NCI-H2107 (cell line): ENCODE measurements at regions not wholly inside any gene's neighbourhood (a gene's known extent, or its start where the extent isn't known, plus 50 kb on each side); places are given as distances from the start of the nearest gene placed in this dataset.
"Not testable (repeated sequence)": the region's sequence is repeated elsewhere in the genome, so short reads cannot be mapped to it uniquely, and the experiment has no call there.

Experiments
- DNase-seq: peaks from one replicate; lab custom pipeline; 2025; lab: John Stamatoyannopoulos, UW

DNA sequence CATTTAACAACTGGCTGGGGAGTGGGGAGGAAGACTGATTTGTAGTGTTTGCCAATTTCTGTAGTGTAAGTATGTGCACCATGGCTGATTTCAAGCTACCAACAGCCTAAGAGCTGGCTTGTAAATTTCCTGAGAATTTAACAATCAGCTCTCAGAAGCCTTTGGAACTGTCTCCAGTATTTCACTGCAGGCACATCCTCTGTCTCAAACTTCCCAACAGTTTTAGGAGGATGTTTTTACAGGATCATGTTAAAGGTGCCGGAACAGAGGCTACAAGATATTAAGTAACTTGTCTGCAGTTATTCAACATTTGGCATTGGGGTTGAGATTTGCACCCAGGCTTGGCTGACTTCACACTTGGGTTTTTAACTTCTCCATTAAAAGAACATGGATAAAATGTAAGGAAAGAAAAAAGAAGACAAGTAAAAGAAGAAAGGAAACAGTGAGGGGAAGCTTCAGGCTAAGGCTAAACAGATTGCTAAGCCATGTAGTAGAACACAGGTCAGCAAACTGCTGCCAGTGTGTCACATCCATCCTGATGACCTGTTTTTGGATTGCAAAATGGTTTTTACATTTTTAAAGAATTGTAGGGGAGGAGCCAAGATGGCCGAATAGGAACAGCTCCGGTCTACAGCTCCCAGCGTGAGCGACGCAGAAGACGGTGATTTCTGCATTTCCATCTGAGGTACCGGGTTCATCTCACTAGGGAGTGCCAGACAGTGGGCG is 204.8 kb upstream of the SESN3 start:
- DNase-seq: no peak

DNA sequence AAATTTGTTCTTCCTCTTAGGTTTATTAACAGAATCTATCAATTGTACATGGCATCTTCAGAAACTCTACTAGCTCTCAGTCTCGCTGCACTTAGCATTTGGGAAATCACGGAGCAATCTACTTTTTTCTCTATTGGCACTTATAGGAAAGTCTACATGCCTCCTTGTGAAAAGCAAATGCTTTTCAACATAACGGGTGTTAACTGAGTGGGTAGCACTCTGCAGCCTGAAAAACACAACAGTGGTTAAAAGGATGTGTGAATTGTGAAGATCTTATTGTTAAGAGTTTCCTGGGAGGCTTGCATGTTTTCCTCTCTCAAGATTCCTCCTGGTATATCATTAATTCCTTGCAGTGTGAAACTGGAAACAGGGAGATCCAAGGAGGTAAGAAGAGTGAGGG is 204.2 kb upstream of the SESN3 start:
- no peak for DNase-seq

DNA sequence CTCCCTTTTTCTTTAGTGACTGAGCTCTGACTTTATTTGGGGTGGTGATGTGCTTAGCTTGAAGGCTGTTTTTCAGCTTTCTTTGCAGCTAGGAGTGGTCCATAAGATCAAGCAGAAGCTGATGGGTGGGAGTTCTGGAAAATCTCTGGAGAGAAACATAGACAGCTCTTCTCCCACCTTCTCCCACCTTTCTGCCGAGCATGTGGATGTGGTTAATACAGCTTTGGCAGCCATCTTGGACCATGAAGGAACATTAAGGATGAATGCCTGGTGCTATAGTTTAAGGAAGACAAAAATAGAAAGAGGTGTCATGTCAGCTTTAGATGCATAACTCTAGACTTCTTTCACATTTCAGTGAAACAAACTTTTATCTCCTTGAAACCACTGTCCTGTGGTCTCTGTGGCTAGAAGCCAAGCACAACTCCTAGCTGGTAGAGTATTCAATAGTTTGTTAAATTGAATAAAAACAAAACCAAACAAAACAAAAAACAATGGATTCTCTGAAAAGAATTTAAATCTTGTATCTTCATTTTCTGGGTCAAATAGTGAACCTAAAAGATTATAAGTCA is 203.6 kb upstream of the SESN3 start:
- DNase-seq: no peak

DNA sequence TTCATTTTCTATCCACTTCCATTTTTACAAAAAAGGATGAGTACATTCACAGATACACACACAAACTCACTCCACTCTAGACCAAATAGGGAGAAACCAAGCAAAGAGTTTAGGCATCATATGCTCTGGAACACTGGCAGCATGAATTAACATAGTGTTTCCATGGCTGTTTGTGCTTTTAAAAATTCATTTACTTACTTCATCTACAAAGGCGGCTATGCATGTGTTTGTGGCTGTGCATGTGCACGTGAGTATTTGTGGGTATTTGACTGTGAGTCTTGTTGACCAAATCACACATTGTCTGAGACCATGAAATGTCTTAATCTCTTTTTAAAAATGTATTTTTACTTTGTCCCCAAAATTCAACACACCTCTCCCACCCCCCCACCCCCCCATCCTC is 203.0 kb upstream of the SESN3 start:
- DNase-seq: no peak

DNA sequence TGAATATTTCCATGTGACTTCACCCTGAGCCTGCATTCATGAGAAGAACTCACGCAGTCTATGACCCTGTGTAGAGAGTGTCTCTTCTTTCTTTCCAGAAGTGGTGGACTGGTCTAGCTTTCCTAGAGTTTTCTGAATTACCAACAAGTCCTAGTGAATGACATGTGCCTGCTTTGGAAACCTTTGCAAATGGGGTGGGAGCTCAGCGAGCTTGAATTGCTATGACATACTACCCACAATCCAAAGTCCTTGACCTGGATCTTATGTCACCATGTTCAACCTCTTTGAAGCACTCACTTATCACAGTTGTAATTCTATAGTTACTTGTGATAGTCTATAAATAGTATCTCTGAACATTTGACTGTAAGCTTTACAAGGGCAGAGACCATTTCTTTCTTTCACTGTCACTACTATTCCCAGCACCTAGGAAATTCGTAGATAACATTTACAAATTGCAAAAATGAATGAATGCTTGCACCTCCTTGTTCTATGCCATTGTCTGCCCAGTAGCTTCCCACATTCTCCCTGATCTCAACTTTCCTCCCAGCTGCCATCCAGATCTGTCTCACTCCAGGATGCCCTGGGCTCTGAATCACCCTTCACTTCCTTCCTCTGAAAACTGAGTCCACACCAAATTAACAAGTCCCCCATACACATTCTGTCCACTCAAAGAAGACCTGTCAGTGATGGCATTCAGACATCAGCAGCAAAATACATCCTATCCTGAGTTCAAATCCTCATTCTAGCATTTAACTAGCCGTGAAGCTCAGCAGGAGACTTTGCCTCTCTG is 201.9 kb upstream of the SESN3 start:
- no peak for DNase-seq

DNA sequence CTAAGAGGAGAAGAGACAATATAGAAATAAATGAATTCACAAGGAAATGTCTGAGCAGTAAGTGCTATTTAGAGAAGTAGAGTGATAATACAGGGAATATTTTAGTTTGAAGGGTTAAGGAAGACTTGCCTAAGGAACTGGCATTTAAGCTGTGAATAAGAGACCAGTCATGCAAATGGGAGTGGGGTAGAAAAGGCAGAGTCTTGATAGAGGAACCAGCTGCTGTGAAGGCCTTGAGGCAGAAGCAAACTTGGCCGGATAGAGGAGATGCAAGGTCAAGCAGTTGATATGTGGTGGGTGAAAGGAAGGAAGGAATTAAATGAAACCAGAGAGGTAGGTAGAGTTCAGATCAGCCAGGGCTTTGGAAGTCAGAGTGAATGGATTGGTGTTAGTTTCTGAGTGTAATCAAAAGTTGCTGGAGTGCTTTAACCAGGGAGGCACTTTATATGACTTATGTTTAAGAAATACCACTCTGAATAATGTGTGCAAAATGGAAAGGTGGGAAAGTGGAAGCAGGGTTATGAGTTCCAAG is 198.4 kb upstream of the SESN3 start:
- DNase-seq: no peak

DNA sequence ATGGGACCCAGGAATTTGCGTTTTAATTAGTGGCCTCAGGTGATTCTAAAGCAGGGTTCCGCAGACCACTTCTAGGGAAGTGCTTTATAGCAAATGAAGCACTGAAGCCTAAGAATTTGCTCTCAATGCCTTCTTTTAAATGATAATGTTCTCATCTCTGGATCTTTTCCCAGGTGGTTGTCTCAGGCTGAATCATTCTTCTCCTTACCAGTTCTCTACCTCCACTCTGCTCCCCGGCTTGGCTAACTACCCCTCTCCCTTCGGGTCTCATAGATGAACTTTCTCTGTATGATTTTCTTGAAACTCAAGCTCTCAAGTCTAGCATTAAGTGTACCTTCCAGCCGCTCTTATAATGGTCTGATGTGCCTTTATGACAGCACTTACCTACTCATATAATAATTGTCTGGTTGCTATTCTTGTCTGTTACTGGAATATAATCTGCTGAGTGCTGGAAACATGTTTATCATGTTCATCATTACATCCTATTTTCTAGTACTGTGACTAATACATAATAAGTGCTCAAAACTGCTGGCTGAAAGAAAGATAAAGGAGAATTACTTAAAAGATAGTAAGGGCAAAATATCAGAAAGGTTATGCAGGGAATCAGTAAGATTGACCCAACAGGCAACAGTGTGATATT is 195.9 kb upstream of the SESN3 start:
- DNase-seq: no peak

DNA sequence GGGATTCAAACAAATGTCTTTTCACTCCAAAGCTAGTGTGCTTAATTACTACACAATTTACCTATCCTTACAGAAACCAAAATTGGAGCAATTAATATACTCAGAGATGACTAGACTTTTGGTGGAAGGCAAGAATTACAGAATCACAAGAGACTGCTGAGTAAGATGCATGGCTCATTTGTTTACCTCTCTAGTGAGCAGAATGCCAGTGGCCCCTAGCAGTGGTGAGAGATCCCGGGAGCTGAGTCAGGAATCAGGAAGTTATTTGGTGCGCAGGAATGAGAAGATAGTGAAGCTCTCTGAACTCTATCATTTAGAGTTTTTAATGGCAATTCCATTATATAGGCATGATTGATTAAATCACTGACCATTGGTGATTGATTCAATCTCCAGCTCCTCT is 188.9 kb upstream of the SESN3 start:
- DNase-seq: no peak

DNA sequence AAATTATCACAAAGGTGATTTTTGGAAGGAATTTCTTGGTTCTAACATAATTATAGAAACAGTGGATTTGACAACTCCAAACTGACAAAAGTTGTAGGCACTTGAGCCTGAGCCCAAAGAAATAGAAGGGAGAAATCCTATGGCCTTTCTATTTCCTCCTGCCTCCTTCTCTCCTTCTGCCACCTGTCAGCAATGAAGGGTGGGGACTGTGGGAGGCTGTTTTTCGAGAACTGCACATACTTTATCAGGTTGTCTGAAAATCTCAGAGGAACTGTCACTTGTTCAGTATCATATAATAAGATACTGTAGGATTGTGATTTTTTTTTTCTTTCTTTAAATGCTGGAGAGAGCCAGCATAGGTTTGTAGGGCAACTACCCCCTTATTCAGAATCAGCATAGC is 187.9 kb upstream of the SESN3 start:
- no peak for DNase-seq

DNA sequence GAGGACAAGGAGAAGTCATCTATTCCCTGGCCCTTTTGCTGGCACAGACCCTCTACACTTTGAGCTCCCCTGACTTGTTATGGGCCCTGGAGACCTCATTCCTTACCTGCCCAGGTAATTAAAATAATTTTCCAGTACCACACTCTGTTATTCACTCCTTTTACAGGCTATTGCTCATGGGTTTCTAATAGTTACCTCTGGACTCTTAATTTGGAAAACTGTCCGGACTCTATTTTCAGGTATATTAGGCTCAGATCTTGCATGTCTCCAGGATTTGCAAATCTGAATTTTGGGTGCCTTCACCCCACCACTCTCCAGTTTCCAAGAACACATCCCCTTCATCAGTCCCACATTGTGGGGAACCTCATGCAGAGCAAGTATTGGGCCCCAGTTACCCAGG is 186.8 kb upstream of the SESN3 start:
- no peak for DNase-seq

DNA sequence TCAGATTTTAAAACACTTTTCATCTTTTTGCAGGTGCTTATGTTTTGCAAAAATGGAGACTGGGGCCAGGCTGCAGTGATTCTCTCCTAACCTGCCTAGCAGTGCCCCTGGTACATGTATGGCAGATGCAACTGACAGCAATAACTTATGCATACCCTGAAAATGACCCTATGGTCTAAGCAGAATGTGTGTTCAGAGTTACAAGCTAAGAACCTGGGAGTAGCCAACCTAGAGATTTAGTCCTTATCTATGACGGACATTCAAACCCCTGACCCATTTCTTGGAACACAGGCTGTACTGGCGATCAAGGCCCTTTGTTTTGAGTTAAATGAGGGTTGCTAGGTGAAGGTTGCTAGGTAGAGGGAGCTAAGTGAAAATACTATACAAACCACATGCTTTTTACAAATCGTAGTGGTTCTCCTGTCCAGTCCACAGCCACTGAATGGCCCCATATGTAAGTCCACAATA is 184.9 kb upstream of the SESN3 start:
- DNase-seq: no peak

DNA sequence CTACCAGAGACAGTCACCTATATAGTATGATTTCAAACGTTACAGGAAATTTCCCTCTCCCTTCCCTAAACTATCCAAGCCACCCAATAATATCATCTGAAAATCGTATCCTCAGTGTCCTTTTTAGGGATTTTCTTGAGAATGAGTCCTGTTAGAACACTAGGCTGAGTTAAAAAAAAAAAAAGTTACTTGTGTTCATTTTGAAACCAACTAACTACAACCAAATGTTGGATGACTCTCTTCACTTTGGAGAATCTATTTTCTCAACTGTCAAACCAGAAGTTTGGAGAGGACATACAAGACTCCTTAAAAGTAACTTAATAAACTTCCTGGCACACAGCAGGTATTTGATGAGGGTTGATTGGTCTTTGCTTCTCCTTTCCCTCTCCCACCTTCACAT is 183.2 kb upstream of the SESN3 start:
- no peak for DNase-seq

DNA sequence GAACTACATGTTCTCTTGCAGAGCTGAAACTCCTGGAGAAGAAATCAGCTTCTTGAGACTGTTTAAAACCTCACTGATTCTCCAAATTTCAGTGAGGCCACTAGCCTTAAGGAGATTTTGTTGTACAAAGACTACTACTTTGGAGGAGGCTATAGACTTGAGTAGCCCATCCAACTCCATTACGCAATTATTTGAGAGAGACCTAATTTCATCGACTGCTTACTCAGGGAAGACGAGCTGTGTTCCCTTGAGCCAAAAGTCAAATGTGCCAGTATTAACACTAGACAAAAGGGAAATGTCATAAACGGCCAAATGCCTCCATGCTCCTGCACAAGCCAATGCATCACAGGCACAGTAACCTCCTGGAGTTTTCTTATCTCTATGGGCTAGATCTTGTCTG is 182.8 kb upstream of the SESN3 start:
- no peak for DNase-seq

DNA sequence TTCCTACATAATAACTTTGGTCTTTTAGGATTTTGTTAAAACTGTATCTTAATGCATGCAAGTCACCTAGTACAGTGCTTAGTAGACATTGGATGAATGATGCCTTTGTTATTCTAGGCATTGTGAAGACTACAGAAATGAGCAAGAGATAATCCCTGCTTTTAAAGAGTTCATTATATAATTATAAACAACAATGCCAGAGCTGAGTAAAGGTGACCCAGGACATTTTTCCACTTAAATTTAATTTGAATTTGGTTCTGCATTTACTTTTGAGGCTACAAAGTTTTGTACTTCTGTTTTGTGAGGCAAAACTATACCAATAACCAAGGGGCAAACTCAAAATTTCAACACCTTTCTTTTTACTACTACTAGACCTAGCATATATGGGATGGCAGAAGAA is 182.0 kb upstream of the SESN3 start:
- DNase-seq: no peak

DNA sequence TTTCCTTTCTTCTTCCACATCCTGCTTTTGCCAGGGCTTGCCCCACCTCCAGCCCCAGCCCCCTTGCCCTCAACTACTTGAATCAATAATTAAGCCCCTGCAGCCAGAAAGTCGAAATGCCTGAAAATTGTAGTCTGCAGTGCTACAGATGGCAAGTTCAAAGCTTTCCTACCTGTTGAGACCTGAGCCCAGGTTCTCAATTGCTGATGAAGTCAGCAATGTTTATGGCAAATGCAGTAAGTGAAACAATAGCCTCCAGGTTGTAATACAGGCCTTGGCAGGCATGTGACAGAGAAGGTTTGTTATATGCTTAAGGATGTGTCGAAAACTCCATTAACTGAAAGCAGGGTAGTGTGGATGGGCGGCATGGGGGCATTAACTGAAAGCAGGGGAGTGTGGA is 181.1 kb upstream of the SESN3 start:
- no peak for DNase-seq

DNA sequence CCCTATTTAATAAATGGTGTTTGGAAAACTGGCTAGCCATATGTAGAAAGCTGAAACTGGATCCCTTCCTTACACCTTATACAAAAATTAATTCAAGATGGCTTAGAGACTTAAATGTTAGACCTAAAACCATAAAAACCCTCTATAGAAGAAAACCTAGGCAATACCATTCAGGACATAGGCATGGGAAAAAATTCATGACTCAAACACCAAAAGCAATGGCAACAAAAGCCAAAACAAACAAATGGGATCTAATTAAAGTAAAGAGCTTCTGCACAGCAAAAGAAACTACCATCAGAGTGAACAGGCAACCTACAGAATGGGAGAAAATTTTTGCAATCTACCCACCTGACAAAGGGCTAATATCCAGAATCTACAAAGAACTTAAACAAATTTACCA is 179.7 kb upstream of the SESN3 start:
- not testable (repeated sequence) for DNase-seq

DNA sequence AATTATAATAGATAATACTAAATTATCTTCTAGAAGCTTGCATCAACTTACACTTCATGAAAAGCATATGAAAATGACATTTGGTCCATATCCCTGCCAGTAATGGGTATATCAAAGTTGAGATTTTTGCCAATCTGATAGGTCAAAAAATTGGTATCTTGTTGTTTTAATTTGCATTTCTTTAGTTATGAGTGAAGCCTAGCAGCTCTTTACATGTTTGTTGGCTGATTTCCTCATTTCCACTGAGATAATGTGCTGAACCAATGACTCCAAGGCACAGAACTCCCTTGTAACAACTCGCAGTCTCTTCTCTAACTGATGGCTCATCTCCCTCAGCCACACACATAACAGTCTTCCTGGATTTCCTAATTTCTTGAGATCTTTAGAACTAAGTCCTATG is 175.3 kb upstream of the SESN3 start:
- DNase-seq: no peak

DNA sequence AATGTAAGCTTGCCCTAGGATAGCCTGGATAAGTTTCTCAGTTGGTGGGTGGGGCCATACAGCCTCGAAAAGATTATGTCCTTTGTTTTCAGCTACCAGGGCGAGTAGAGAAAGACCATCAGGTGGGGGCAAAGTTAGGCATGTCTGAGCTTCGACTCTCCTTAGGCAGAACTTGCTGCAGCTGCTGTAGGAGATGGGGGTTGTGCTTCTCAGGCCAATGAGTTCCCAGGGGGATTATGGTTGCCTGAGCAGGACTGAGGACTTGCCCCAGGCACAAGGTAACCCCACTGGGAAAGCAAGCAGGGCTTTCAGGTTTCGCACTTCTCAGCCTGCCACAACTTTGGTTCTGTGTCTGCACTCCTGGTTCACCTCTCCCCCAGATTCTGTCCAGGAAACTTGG is 173.4 kb upstream of the SESN3 start:
- DNase-seq: no peak

DNA sequence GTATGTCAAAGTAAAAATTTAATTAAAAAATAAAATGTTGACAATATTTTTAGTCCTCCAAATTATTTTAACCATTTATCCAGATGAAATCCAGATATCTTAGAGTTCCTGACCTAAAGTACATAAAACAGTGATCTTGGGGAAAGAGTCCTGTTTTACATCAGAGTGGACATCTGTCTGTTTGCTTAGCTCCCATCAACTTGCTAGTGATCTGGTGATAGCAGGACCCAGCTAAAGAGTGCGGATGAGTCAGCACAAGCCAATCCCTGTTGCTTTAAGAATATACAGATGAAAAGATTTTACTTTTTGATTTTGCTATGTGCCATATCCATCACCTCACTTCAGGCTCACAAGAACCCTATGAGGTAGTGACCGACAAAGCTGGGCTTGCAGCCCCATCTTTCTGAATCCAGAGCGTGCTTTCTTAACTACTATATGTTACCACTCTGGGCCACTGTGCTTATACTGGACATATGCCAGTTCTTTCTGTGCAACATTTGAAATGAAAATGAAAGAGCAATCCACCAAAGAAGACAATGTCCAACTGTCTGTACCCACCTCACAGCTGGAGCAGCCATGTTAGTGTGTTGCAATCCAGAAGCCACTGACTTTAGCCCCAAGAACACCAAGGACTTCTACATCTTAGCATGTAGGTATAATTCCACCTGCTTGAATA is 167.6 kb upstream of the SESN3 start:
- no peak for DNase-seq

DNA sequence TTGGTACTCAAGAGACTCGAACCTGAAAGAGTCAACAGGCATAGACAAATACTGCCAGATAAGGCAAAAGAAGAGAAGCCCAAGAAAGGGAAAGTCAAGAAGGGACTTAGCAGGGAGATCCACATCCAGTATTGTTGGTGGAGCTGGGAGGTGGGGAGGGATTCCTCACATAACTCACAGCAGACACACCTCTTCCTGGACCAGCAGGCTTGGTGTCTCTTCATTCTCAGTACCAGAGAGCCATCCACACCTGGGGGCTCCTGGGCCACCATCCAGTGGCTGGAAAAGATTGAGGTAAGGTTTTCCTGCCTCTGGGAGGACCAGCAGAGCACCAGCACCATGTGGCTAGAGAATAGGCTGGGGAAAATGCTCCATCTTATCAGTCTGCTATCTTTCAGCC is 161.6 kb upstream of the SESN3 start:
- no peak for DNase-seq

DNA sequence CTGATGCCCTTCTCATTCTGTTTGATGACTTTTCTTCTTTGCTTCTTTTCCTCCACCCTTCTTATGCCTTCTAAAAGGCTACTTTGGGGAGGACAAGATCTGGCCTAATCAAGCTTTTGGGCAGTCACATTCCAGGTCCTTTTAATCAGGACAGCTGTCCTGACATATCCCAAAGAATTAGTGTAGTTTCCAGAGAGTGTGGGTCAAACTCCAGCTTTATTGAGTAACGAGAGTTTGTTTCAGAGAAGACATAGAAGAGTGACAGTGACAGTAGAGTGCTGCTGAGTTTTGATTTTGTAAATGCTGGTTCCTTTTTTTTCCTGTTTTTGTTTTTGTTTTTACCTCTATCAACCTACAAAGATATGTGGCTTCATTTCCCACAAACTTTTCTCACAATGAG is 158.4 kb upstream of the SESN3 start:
- no peak for DNase-seq

DNA sequence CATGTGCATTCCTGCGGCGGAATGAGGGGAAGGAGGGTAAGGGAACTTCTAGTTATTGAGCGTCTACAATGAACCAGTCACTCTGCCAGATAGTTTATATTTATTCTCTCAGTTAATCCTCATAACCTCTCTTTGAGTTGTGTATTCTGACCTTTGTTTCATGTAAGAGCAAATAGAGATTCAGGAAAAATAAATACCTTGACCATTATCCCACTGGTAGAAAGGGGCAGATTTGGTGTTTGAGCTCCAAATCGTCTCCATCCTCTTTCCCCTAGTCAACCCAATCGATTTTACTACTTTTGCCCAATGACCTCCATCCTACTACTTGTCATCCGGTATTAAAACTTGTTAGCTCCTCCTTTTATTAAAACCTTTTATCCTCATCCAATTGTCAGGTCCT is 157.1 kb upstream of the SESN3 start:
- DNase-seq: no peak
